WTC11 (cell line): ENCODE measurements at regions not wholly inside any gene's neighbourhood (a gene's known extent, or its start where the extent isn't known, plus 50 kb on each side); places are given as distances from the start of the nearest gene placed in this dataset.

Experiments
- CBFB ChIP-seq: sonication (generic); formaldehyde crosslinking; IDR thresholded peaks from 2 replicates; pipeline ENCODE4 v1.8.1; 2022; ENCODE audit warnings: mild to moderate bottlenecking, low read depth, missing genetic modification reagents
- CTCF ChIP-seq: fragments of 200-600 bp; IDR thresholded peaks from 2 replicates; pipeline ENCODE4 v1.8.0; 2022; ENCODE audit warnings: antibody characterized with exemption
- E2F1 ChIP-seq: sonication (generic); formaldehyde crosslinking; IDR thresholded peaks from 2 replicates; pipeline ENCODE4 v1.8.0; 2022; ENCODE audit warnings: mild to moderate bottlenecking, missing genetic modification reagents
- E2F5 ChIP-seq: sonication (generic); formaldehyde crosslinking; IDR thresholded peaks from 2 replicates; pipeline ENCODE4 v1.8.1; 2022; ENCODE audit warnings: mild to moderate bottlenecking, moderate library complexity, missing genetic modification reagents
- FOXK1 ChIP-seq: sonication (generic); formaldehyde crosslinking; IDR thresholded peaks from 2 replicates; pipeline ENCODE4 v1.8.0; 2022; ENCODE audit warnings: mild to moderate bottlenecking, moderate library complexity, missing genetic modification reagents
- FOXP1 ChIP-seq: sonication (generic); formaldehyde crosslinking; IDR thresholded peaks from 2 replicates; pipeline ENCODE4 v1.8.0; 2022; ENCODE audit warnings: missing genetic modification reagents, mild to moderate bottlenecking, moderate library complexity, borderline replicate concordance
- HMGXB4 ChIP-seq: sonication (generic); formaldehyde crosslinking; IDR thresholded peaks from 2 replicates; pipeline ENCODE4 v1.8.1; 2023; ENCODE audit warnings: mild to moderate bottlenecking, moderate library complexity, missing genetic modification reagents
- IRF1 ChIP-seq: sonication (generic); formaldehyde crosslinking; IDR thresholded peaks from 2 replicates; pipeline ENCODE4 v1.8.0; 2023; ENCODE audit warnings: missing genetic modification reagents
- MAX ChIP-seq: sonication (generic); formaldehyde crosslinking; IDR thresholded peaks from 2 replicates; pipeline ENCODE4 v1.8.0; 2022; ENCODE audit warnings: mild to moderate bottlenecking, missing genetic modification reagents
- SP1 ChIP-seq: sonication (generic); formaldehyde crosslinking; conservative IDR thresholded peaks from 2 replicates; pipeline ENCODE4 v1.8.1; 2022; ENCODE audit warnings: missing genetic modification reagents
- TCF7 ChIP-seq: sonication (generic); formaldehyde crosslinking; IDR thresholded peaks from 2 replicates; pipeline ENCODE4 v1.8.0; 2022; ENCODE audit warnings: mild to moderate bottlenecking, low read depth, missing genetic modification reagents, moderate library complexity
- USF1 ChIP-seq: sonication (generic); formaldehyde crosslinking; IDR thresholded peaks from 2 replicates; pipeline ENCODE4 v1.8.0; 2022; ENCODE audit warnings: mild to moderate bottlenecking, missing genetic modification reagents
- USF2 ChIP-seq: sonication (generic); formaldehyde crosslinking; IDR thresholded peaks from 2 replicates; pipeline ENCODE4 v1.8.1; 2023; ENCODE audit warnings: mild to moderate bottlenecking, missing genetic modification reagents, moderate library complexity
- ZNF512 ChIP-seq: sonication (generic); formaldehyde crosslinking; IDR thresholded peaks from 2 replicates; pipeline ENCODE4 v1.8.1; 2022; ENCODE audit warnings: missing genetic modification reagents, borderline replicate concordance

GRCh38 chr4:106583567-106583966 lies 215.0 kb upstream of the GIMD1 start:
- TF ChIP-seq FOXP1 (CRISPR knock-in tag), result no peak
- TF ChIP-seq IRF1 (CRISPR knock-in tag), result no peak
- no peak for TF ChIP-seq FOXK1
- TF ChIP-seq CTCF, result no peak
- TF ChIP-seq MAX (CRISPR knock-in tag), result no peak
- no peak for TF ChIP-seq USF2 (CRISPR knock-in tag)
- no peak for TF ChIP-seq TCF7 (CRISPR knock-in tag)
- no peak for TF ChIP-seq CBFB
- no peak for TF ChIP-seq E2F1 (CRISPR knock-in tag)
- TF ChIP-seq SP1 (CRISPR knock-in tag), result no peak
- no peak for TF ChIP-seq ZNF512 (CRISPR knock-in tag)
- no peak for TF ChIP-seq E2F5 (CRISPR knock-in tag)
- TF ChIP-seq HMGXB4, result no peak
- TF ChIP-seq USF1 (CRISPR knock-in tag), result no peak
